GM21390 (cell line): ENCODE measurements at regions not wholly inside any gene's neighbourhood (a gene's known extent, or its start where the extent isn't known, plus 50 kb on each side); places are given as distances from the start of the nearest gene placed in this dataset.
A peak's percentile ranks its signal among the peaks of the same experiment; 100 is the strongest.

Experiments used
- ATAC-seq: cut with Tn5 transposase; IDR thresholded peaks from one replicate; pipeline ENCODE4 v1.9.1; 2021; ENCODE audit not compliant: unreplicated experiment

- ATAC-seq = no peak
These were observed 266.6 kb upstream of the ID2 start for GRCh38 chr2:8414946-8415879.

- no peak for ATAC-seq
These were observed 265.8 kb upstream of the ID2 start for GRCh38 chr2:8416001-8416571.

GRCh38 chr2:8416849-8417832 is 264.7 kb upstream of the ID2 start:
- ATAC-seq = no peak

- no peak for ATAC-seq
These were observed 263.1 kb upstream of the ID2 start for GRCh38 chr2:8418721-8419120.

- ATAC-seq = peak; percentile 91
These were observed 260.0 kb upstream of the ID2 start for GRCh38 chr2:8421658-8422449.

- ATAC-seq = no peak
These were observed 259.4 kb upstream of the ID2 start for GRCh38 chr2:8422450-8422800.

GRCh38 chr2:8424997-8425900 is 256.6 kb upstream of the ID2 start:
- ATAC-seq = no peak

- no peak for ATAC-seq
These were observed 255.3 kb upstream of the ID2 start for GRCh38 chr2:8426550-8426949.

- no peak for ATAC-seq
These were observed 254.6 kb upstream of the ID2 start for GRCh38 chr2:8427211-8427610.

GRCh38 chr2:8430628-8431027 is 251.2 kb upstream of the ID2 start:
- no peak for ATAC-seq

GRCh38 chr2:8431446-8432125 is 250.3 kb upstream of the ID2 start:
- ATAC-seq = no peak

GRCh38 chr2:8432706-8433336 is 249.0 kb upstream of the ID2 start:
- no peak for ATAC-seq

- ATAC-seq = no peak
These were observed 248.5 kb upstream of the ID2 start for GRCh38 chr2:8433390-8433789.

GRCh38 chr2:8435608-8436007 is 246.2 kb upstream of the ID2 start:
- no peak for ATAC-seq

GRCh38 chr2:8436585-8436984 is 245.3 kb upstream of the ID2 start:
- ATAC-seq = no peak

GRCh38 chr2:8437228-8437948 is 244.5 kb upstream of the ID2 start:
- ATAC-seq = no peak

- ATAC-seq = no peak
These were observed 243.9 kb upstream of the ID2 start for GRCh38 chr2:8437949-8438400.

GRCh38 chr2:8438476-8438875 is 243.4 kb upstream of the ID2 start:
- no peak for ATAC-seq
